WTC11 (cell line): ENCODE measurements at regions not wholly inside any gene's neighbourhood (a gene's known extent, or its start where the extent isn't known, plus 50 kb on each side); places are given as distances from the start of the nearest gene placed in this dataset.

Experiments
- ATAC-seq: fragments of 200-7000 bp; cut with Tn5 transposase; 2 replicates; pipeline ENCODE4 v1.10.0; 2021; ENCODE audit warnings: mild to moderate bottlenecking, moderate library complexity
- CTCF ChIA-PET: fragments of 300-600 bp; sonication (Branson Sonifier 250); formaldehyde crosslinking; loops from one replicate; lab custom pipeline; 2021; ENCODE audit warnings: antibody characterized with exemption; lab: Charles Lee
- POLR2A ChIA-PET: fragments of 350-600 bp; sonication (Branson Sonifier 250); formaldehyde crosslinking; loops from one replicate; lab custom pipeline; 2021; ENCODE audit warnings: antibody characterized with exemption; lab: Charles Lee
- DNase-seq: peaks from one replicate; pipeline ENCODE4 v3.0.0; 2021; ENCODE audit warnings: low spot score
- H3K27ac Mint-ChIP-seq: 2 replicates; pipeline ENCODE4 v1.8.0; 2021; ENCODE audit warnings: mixed read lengths
- H3K27me3 Mint-ChIP-seq: 2 replicates; pipeline ENCODE4 v1.8.0; 2021; ENCODE audit warnings: low read depth, mild to moderate bottlenecking, moderate library complexity, mixed read lengths
- H3K36me3 Mint-ChIP-seq: 2 replicates; pipeline ENCODE4 v1.8.0; 2021; ENCODE audit warnings: mixed read lengths
- H3K4me1 Mint-ChIP-seq: 2 replicates; pipeline ENCODE4 v1.8.0; 2022; ENCODE audit warnings: mixed read lengths
- H3K4me3 Mint-ChIP-seq: 2 replicates; pipeline ENCODE4 v1.8.0; 2021; ENCODE audit warnings: mild to moderate bottlenecking, moderate library complexity, mixed read lengths
- H3K9me3 Mint-ChIP-seq: 2 replicates; pipeline ENCODE4 v1.8.0; 2021; ENCODE audit warnings: mixed read lengths
- CDX4 ChIP-seq: fragments of 250-450 bp; sonication (Bioruptor Pico); IDR thresholded peaks from 2 replicates; pipeline ENCODE4 v1.9.0; 2021; ENCODE audit warnings: moderate library complexity, mild to moderate bottlenecking, inconsistent platforms, borderline replicate concordance
- EMX1 ChIP-seq: fragments of 250-450 bp; sonication (Bioruptor Pico); IDR thresholded peaks from 2 replicates; pipeline ENCODE4 v1.8.0; 2021; ENCODE audit warnings: mild to moderate bottlenecking
- GABPB1 ChIP-seq: sonication (generic); formaldehyde crosslinking; IDR thresholded peaks from 2 replicates; pipeline ENCODE4 v1.8.1; 2023; ENCODE audit warnings: mild to moderate bottlenecking, missing genetic modification reagents
- GRHL2 ChIP-seq: fragments of 250-450 bp; sonication (Bioruptor Pico); IDR thresholded peaks from 2 replicates; pipeline ENCODE4 v1.8.0; 2022; ENCODE audit warnings: mild to moderate bottlenecking, moderate library complexity; ENCODE audit not compliant: insufficient replicate concordance, severe bottlenecking
- JAZF1 ChIP-seq: fragments of 250-450 bp; sonication (Bioruptor Pico); IDR thresholded peaks from 2 replicates; pipeline ENCODE4 v1.9.0; 2021; ENCODE audit warnings: moderate library complexity, mild to moderate bottlenecking, inconsistent platforms
- KAT7 ChIP-seq: sonication (generic); formaldehyde crosslinking; IDR thresholded peaks from 2 replicates; pipeline ENCODE4 v1.8.1; 2023; ENCODE audit warnings: missing genetic modification reagents, mild to moderate bottlenecking, borderline replicate concordance
- MXD4 ChIP-seq: fragments of 250-450 bp; sonication (Bioruptor Pico); IDR thresholded peaks from 2 replicates; pipeline ENCODE4 v1.8.0; 2021; ENCODE audit warnings: mild to moderate bottlenecking, moderate library complexity, borderline replicate concordance
- NFATC4 ChIP-seq: fragments of 250-450 bp; sonication (Bioruptor Pico); IDR thresholded peaks from 2 replicates; pipeline ENCODE4 v1.9.0; 2021; ENCODE audit warnings: mild to moderate bottlenecking
- NR1H2 ChIP-seq: sonication (generic); formaldehyde crosslinking; IDR thresholded peaks from 2 replicates; pipeline ENCODE4 v1.9.0; 2021; ENCODE audit warnings: mild to moderate bottlenecking, moderate library complexity, missing genetic modification reagents
- PRDM15 ChIP-seq: sonication (generic); formaldehyde crosslinking; IDR thresholded peaks from 2 replicates; pipeline ENCODE4 v1.8.0; 2022; ENCODE audit warnings: missing genetic modification reagents
- PRRX2 ChIP-seq: fragments of 250-450 bp; sonication (Bioruptor Pico); IDR thresholded peaks from 2 replicates; pipeline ENCODE4 v1.8.0; 2021; ENCODE audit warnings: mild to moderate bottlenecking
- TCF7 ChIP-seq: sonication (generic); formaldehyde crosslinking; IDR thresholded peaks from 2 replicates; pipeline ENCODE4 v1.8.0; 2022; ENCODE audit warnings: mild to moderate bottlenecking, low read depth, missing genetic modification reagents, moderate library complexity
- ZNF263 ChIP-seq: sonication (generic); formaldehyde crosslinking; IDR thresholded peaks from 2 replicates; pipeline ENCODE4 v1.8.1; 2022; ENCODE audit warnings: low read depth, mild to moderate bottlenecking, moderate library complexity, missing genetic modification reagents
- ZNF281 ChIP-seq: sonication (generic); formaldehyde crosslinking; IDR thresholded peaks from 2 replicates; pipeline ENCODE4 v1.8.0; 2023; ENCODE audit warnings: mild to moderate bottlenecking, missing genetic modification reagents
- ZSCAN18 ChIP-seq: fragments of 250-450 bp; sonication (Bioruptor Pico); IDR thresholded peaks from 2 replicates; pipeline ENCODE4 v2.1.2; 2022; ENCODE audit warnings: mild to moderate bottlenecking, moderate library complexity
- TF ChIP-seq, protein P1 (sequence below): fragments of 250-450 bp; sonication (Bioruptor Pico); IDR thresholded peaks from 2 replicates; pipeline ENCODE4 v1.9.0; 2021; ENCODE audit warnings: mild to moderate bottlenecking
- TF ChIP-seq, protein P2 (sequence below): sonication (generic); formaldehyde crosslinking; IDR thresholded peaks from 2 replicates; pipeline ENCODE4 v1.8.1; 2022; ENCODE audit warnings: mild to moderate bottlenecking, missing genetic modification reagents, moderate library complexity, borderline replicate concordance
- TF ChIP-seq, protein P3 (sequence below): sonication (generic); formaldehyde crosslinking; IDR thresholded peaks from 2 replicates; pipeline ENCODE4 v1.8.0; 2022; ENCODE audit warnings: mild to moderate bottlenecking, missing genetic modification reagents

DNA sequence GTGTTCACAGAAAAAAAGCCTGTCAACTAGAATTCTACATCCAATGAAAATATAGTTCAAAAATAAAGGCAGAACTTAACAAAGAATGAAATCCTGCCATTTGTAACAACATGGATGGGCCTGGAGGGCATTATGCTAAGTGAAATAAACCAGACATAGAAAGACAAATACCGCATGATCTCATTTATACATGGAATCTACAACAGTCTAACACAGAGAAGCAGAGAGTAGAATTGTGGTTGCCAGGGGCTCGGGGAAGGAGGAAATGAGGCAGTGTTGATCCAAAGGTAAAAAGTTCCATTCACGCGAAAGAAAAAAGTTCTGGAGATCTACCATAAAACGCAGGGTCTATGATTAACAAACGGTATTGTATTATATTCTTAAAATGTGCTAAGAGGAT lies 282.6 kb downstream of the MRPL39 start (continued):
- TF ChIP-seq, protein P1, sequence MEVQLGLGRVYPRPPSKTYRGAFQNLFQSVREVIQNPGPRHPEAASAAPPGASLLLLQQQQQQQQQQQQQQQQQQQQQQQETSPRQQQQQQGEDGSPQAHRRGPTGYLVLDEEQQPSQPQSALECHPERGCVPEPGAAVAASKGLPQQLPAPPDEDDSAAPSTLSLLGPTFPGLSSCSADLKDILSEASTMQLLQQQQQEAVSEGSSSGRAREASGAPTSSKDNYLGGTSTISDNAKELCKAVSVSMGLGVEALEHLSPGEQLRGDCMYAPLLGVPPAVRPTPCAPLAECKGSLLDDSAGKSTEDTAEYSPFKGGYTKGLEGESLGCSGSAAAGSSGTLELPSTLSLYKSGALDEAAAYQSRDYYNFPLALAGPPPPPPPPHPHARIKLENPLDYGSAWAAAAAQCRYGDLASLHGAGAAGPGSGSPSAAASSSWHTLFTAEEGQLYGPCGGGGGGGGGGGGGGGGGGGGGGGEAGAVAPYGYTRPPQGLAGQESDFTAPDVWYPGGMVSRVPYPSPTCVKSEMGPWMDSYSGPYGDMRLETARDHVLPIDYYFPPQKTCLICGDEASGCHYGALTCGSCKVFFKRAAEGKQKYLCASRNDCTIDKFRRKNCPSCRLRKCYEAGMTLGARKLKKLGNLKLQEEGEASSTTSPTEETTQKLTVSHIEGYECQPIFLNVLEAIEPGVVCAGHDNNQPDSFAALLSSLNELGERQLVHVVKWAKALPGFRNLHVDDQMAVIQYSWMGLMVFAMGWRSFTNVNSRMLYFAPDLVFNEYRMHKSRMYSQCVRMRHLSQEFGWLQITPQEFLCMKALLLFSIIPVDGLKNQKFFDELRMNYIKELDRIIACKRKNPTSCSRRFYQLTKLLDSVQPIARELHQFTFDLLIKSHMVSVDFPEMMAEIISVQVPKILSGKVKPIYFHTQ: no peak
- TF ChIP-seq, all 79 proteins: peak for 0

GRCh38 chr21:25323356-25323949 lies 283.8 kb downstream of the MRPL39 start:
- ChIA-PET CTCF (interaction anchor here (1.2 kb wide), 1 partner anchor 27 kb away, joined by 3 read pairs; no protein-coding TSS in a partner anchor), POLR2A (no interaction called here)
- ATAC-seq: no peak
- Mint-ChIP-seq H3K27me3 (no peaks in the 10 kb centered on the region), H3K27ac (no peak overlapping the region), H3K9me3 (no peaks in the 10 kb centered on the region), H3K36me3 (no peaks in the 10 kb centered on the region), H3K4me3 (no peak overlapping the region)
- DNase-seq: no peak
- TF ChIP-seq JAZF1 (CRISPR knock-in tag) (no peak), GRHL2 (no peak), GABPB1 (CRISPR knock-in tag) (no peak), ZSCAN18 (CRISPR knock-in tag) (no peak), NR1H2 (CRISPR knock-in tag) (no peak), MXD4 (CRISPR knock-in tag) (no peak), KAT7 (no peak), ZNF263 (CRISPR knock-in tag) (no peak), ZNF281 (CRISPR knock-in tag) (no peak), EMX1 (CRISPR knock-in tag) (no peak), PRRX2 (CRISPR knock-in tag) (no peak), TCF7 (CRISPR knock-in tag) (no peak)
- TF ChIP-seq, protein P2, sequence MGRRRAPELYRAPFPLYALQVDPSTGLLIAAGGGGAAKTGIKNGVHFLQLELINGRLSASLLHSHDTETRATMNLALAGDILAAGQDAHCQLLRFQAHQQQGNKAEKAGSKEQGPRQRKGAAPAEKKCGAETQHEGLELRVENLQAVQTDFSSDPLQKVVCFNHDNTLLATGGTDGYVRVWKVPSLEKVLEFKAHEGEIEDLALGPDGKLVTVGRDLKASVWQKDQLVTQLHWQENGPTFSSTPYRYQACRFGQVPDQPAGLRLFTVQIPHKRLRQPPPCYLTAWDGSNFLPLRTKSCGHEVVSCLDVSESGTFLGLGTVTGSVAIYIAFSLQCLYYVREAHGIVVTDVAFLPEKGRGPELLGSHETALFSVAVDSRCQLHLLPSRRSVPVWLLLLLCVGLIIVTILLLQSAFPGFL (CRISPR knock-in tag): no peak
- TF ChIP-seq, all 79 proteins: peak for 0
- peaks cover 19% of the 10 kb centered on the region for H3K4me1 Mint-ChIP-seq

DNA sequence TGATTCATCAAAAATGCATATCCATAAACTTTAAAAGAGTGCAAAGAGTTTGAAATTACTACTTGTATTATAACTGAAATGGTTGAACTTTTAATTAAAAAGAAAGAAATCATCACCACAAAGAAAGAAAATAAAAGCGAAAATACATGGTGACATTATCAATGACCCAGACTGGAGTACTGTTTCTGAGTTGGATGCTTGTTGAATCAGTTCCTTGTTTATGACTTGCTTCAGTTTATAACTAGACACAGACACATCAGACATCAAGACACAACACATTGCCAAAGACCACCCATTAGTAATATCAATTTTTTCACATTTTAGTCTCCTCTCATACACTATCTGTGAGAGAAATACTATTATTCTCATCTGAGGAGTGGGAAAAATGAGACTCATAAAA lies 293.0 kb downstream of the MRPL39 start:
- Mint-ChIP-seq H3K27ac (no peak overlapping the region), H3K27me3 (no peaks in the 10 kb centered on the region), H3K9me3 (peaks cover 6% of the 10 kb centered on the region), H3K36me3 (no peaks in the 10 kb centered on the region), H3K4me1 (peaks cover 12% of the 10 kb centered on the region), H3K4me3 (no peak overlapping the region)
- POLR2A ChIA-PET: no interaction called here
- no peak for ATAC-seq
- CTCF ChIA-PET: interaction anchor here (1.6 to 2.0 kb wide), 2 partner anchors 31 to 72 kb away, joined by 3 to 8 read pairs; no protein-coding TSS in a partner anchor
- no peak for DNase-seq
- no peak for TF ChIP-seq CDX4 (CRISPR knock-in tag)
- TF ChIP-seq, protein P3, sequence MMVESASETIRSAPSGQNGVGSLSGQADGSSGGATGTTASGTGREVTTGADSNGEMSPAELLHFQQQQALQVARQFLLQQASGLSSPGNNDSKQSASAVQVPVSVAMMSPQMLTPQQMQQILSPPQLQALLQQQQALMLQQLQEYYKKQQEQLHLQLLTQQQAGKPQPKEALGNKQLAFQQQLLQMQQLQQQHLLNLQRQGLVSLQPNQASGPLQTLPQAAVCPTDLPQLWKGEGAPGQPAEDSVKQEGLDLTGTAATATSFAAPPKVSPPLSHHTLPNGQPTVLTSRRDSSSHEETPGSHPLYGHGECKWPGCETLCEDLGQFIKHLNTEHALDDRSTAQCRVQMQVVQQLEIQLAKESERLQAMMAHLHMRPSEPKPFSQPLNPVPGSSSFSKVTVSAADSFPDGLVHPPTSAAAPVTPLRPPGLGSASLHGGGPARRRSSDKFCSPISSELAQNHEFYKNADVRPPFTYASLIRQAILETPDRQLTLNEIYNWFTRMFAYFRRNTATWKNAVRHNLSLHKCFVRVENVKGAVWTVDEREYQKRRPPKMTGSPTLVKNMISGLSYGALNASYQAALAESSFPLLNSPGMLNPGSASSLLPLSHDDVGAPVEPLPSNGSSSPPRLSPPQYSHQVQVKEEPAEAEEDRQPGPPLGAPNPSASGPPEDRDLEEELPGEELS (CRISPR knock-in tag): no peak
- TF ChIP-seq PRDM15 (CRISPR knock-in tag): no peak
- no peak for TF ChIP-seq NFATC4 (CRISPR knock-in tag)
